ENCODE measurements at regions not wholly inside any gene's neighbourhood (a gene's known extent, or its start where the extent isn't known, plus 50 kb on each side); places are given as distances from the start of the nearest gene placed in this dataset.

GRCh38 chr11:101262995-101263394 lies 133.4 kb upstream of the PGR start:
- no peak for FAIRE-seq
- no peaks in the 10 kb centered on the region for H3K9me1 ChIP-seq (replicated peaks; ENCODE audit: control insufficient read depth, extremely low read depth, insufficient read depth, low read length)
- no peaks in the 10 kb centered on the region for H3K4me1 ChIP-seq (ENCODE audit: control insufficient read depth, extremely low read depth, insufficient read depth, low read length)
- intact Hi-C loops (cut with micrococcal nuclease): no loop called here
- CTCF ChIA-PET: no interaction called here
- no peak for DNase-seq (ENCODE audit: low read depth, low spot score)
- H3K9me3 ChIP-seq (replicated peaks; ENCODE audit: control insufficient read depth, insufficient read depth, low read length): no peaks in the 10 kb centered on the region
- no TSS peak for BruUV-seq (replicated peaks)
- H3K4me2 ChIP-seq (ENCODE audit: insufficient read depth, low read length): no peak overlapping the region
- no peaks in the 10 kb centered on the region for H3K27me3 ChIP-seq (ENCODE audit: control insufficient read depth in 2 of 2, insufficient read depth in 2 of 2, low read length in 2 of 2)
- POLR2A ChIA-PET: no interaction called here
- no peak overlapping the region for H2AFZ ChIP-seq (ENCODE audit: low read depth, low read length)
- no peaks in the 10 kb centered on the region for H4K20me1 ChIP-seq (replicated peaks; ENCODE audit: control insufficient read depth, extremely low read depth, insufficient read depth, low read length)
- TF ChIP-seq JUN (IDR thresholded peaks at IDR 0.05; ENCODE audit: borderline replicate concordance, insufficient read depth, insufficient read length, low read depth) (no peak), EZH2 (IDR thresholded peaks at IDR 0.05; ENCODE audit: borderline replicate concordance, low read depth, low read length, severe bottlenecking) (no peak), POLR2A (IDR thresholded peaks at IDR 0.05; ENCODE audit: low read depth, low read length) (no peak), MYC (IDR thresholded peaks at IDR 0.05; ENCODE audit: low read depth, low read length) (no peak), CTCF (IDR thresholded peaks at IDR 0.05; ENCODE audit: extremely low read depth in 1 of 2, insufficient read depth in 1 of 2, low read depth in 1 of 2, low read length in 2 of 2) (no peak), MAX (IDR thresholded peaks at IDR 0.05; ENCODE audit: insufficient read depth, insufficient read length) (no peak), FOS (IDR thresholded peaks at IDR 0.05; ENCODE audit: borderline replicate concordance, insufficient read depth, low read length) (no peak), POLR2AphosphoS5 (IDR thresholded peaks at IDR 0.05; ENCODE audit: insufficient read depth, low read depth, low read length) (no peak), GATA2 (IDR thresholded peaks at IDR 0.05; ENCODE audit: insufficient read depth, insufficient read length, low read depth, low read length) (no peak)
- H3K27ac ChIP-seq (ENCODE audit: insufficient read depth, low read depth, low read length): no peak overlapping the region
- no peak overlapping the region for H3K9ac ChIP-seq (replicated peaks; ENCODE audit: extremely low read depth, insufficient read depth, low read length)
- dilution Hi-C loops (cut with MboI; ENCODE audit: extremely low pct_ligation_motif_present, low sequenced_read_pairs): no loop called here
- H3K36me3 ChIP-seq (ENCODE audit: control insufficient read depth in 2 of 2, extremely low read depth in 1 of 2, insufficient read depth in 2 of 2, low read length in 2 of 2): no peaks in the 10 kb centered on the region
- H3K79me2 ChIP-seq (ENCODE audit: control insufficient read depth, insufficient read depth, low read length): no peaks in the 10 kb centered on the region
- no peak overlapping the region for H3K4me3 ChIP-seq (replicated peaks in 1 of 3; ENCODE audit: insufficient read depth in 1 of 3, low read depth in 1 of 3, low read length in 3 of 3)
